GM13976 (cell line): ENCODE measurements at regions not wholly inside any gene's neighbourhood (a gene's known extent, or its start where the extent isn't known, plus 50 kb on each side); places are given as distances from the start of the nearest gene placed in this dataset.

Source experiments
- DNase-seq: peaks from one replicate; pipeline ENCODE4 v3.0.0; 2012; ENCODE audit warnings: low spot score
- CTCF ChIP-seq: IDR thresholded peaks from 2 replicates; pipeline ENCODE4 v1.5.1; 2012; ENCODE audit warnings: borderline replicate concordance, mild to moderate bottlenecking; ENCODE audit not compliant: insufficient read depth; ENCODE audit errors: extremely low read depth, missing control alignments, control extremely low read depth
- in situ Hi-C: fragments of 300-500 bp; cut with MboI; formaldehyde crosslinking; loops from one replicate; pipeline ENCODE4 v1.12.0; 2022; ENCODE audit warnings: low sequenced_read_pairs, mixed read lengths, inconsistent platforms; ENCODE audit not compliant: unreplicated experiment

GRCh38 chr5:53321073-53321472 is 159.4 kb upstream of the FST start:
- in situ Hi-C loops, result no loop called here
- no peak for TF ChIP-seq CTCF
- no peak for DNase-seq

GRCh38 chr5:53321721-53322120 is 158.7 kb upstream of the FST start:
- in situ Hi-C loops, result no loop called here
- TF ChIP-seq CTCF, result no peak
- no peak for DNase-seq

GRCh38 chr5:53322257-53322656 is 158.2 kb upstream of the FST start:
- in situ Hi-C loops, result no loop called here
- TF ChIP-seq CTCF, result no peak
- DNase-seq, result no peak

GRCh38 chr5:53323511-53323910 is 156.9 kb upstream of the FST start:
- TF ChIP-seq CTCF, result no peak
- in situ Hi-C loops, result no loop called here

GRCh38 chr5:53323943-53324642 is 156.3 kb upstream of the FST start:
- in situ Hi-C loops, result no loop called here
- DNase-seq, result no peak
- TF ChIP-seq CTCF, result no peak

More at GRCh38 chr5:53323511-53323910, 156.9 kb upstream of the FST start:
- DNase-seq, result no peak

- no peak for TF ChIP-seq CTCF
- in situ Hi-C loops, result no loop called here
- DNase-seq, result no peak
Measured at GRCh38 chr5:53326424-53327153, 153.8 kb upstream of the FST start.
